GM18519 (cell line): ENCODE measurements at regions not wholly inside any gene's neighbourhood (a gene's known extent, or its start where the extent isn't known, plus 50 kb on each side); places are given as distances from the start of the nearest gene placed in this dataset.
"Not testable (repeated sequence)": the region's sequence is repeated elsewhere in the genome, so short reads cannot be mapped to it uniquely, and the experiment has no call there.

ENCODE experiments used
- ATAC-seq: cut with Tn5 transposase; IDR thresholded peaks from one replicate; pipeline ENCODE4 v1.9.1; 2021; ENCODE audit warnings: mild to moderate bottlenecking, moderate library complexity; ENCODE audit not compliant: unreplicated experiment, low FRiP score

GRCh38 chr5:135279328-135279727 is 119.7 kb downstream of the MACROH2A1 start:
- no peak for ATAC-seq

GRCh38 chr5:135276151-135276550 is 122.9 kb downstream of the MACROH2A1 start:
- ATAC-seq, result no peak

- ATAC-seq, result no peak
These were observed 125.8 kb downstream of the MACROH2A1 start for GRCh38 chr5:135273212-135273611.

GRCh38 chr5:135272311-135272805 is 126.7 kb downstream of the MACROH2A1 start:
- no peak for ATAC-seq

GRCh38 chr5:135271533-135272310 is 127.3 kb downstream of the MACROH2A1 start:
- ATAC-seq, result no peak

GRCh38 chr5:135269931-135270421 is 129.1 kb downstream of the MACROH2A1 start:
- ATAC-seq, result no peak

- ATAC-seq, result no peak
These were observed 129.8 kb downstream of the MACROH2A1 start for GRCh38 chr5:135269199-135269598.

- no peak for ATAC-seq
These were observed 132.1 kb downstream of the MACROH2A1 start for GRCh38 chr5:135266975-135267374.

GRCh38 chr5:135266303-135266635 is 132.8 kb downstream of the MACROH2A1 start:
- no peak for ATAC-seq

- no peak for ATAC-seq
These were observed 133.3 kb downstream of the MACROH2A1 start for GRCh38 chr5:135265497-135266302.

GRCh38 chr5:135264451-135265440 is 134.3 kb downstream of the MACROH2A1 start:
- no peak for ATAC-seq

- no peak for ATAC-seq
These were observed 135.9 kb downstream of the MACROH2A1 start for GRCh38 chr5:135263022-135263668.

- ATAC-seq, result no peak
These were observed 136.7 kb downstream of the MACROH2A1 start for GRCh38 chr5:135262364-135262763.

GRCh38 chr5:135260108-135260507 is 138.9 kb downstream of the MACROH2A1 start:
- ATAC-seq, result not testable (repeated sequence)

GRCh38 chr5:135255461-135256178 is 143.4 kb downstream of the MACROH2A1 start:
- no peak for ATAC-seq

GRCh38 chr5:135254183-135254582 is 144.8 kb downstream of the MACROH2A1 start:
- ATAC-seq, result no peak

- ATAC-seq, result no peak
These were observed 145.3 kb downstream of the MACROH2A1 start for GRCh38 chr5:135253601-135254178.

GRCh38 chr5:135251093-135251492 is 147.9 kb downstream of the MACROH2A1 start:
- no peak for ATAC-seq

GRCh38 chr5:135250671-135251070 is 148.4 kb downstream of the MACROH2A1 start:
- no peak for ATAC-seq
